CD4-positive, alpha-beta memory T cell (primary cell): ENCODE measurements at regions not wholly inside any gene's neighbourhood (a gene's known extent, or its start where the extent isn't known, plus 50 kb on each side); places are given as distances from the start of the nearest gene placed in this dataset.
"Not testable (repeated sequence)": the region's sequence is repeated elsewhere in the genome, so short reads cannot be mapped to it uniquely, and the experiment has no call there.

Experiments
- CTCF ChIA-PET: fragments of 350-600 bp; sonication (Branson Sonifier 250); formaldehyde crosslinking; loops from one replicate; lab custom pipeline; 2021; ENCODE audit warnings: inconsistent platforms; ENCODE audit not compliant: partially characterized antibody; lab: Charles Lee
- POLR2A ChIA-PET: fragments of 350-600 bp; sonication (Branson Sonifier 250); formaldehyde crosslinking; loops from one replicate; lab custom pipeline; 2021; ENCODE audit not compliant: partially characterized antibody; lab: Charles Lee
- DNase-seq, 5 donors: peaks; one replicate each; pipeline versions ENCODE4 v3.0.0 to v3.0.0-alpha.2; 2020 to 2022; ENCODE audit warnings: mixed read lengths in 1 of 5
- H3K27ac ChIP-seq: one replicate; pipeline ENCODE4 v1.7.0; 2013; ENCODE audit warnings: low read depth, low read length
- H3K27me3 ChIP-seq: 2 replicates; pipeline ENCODE4 v1.7.0; 2013; ENCODE audit warnings: mild to moderate bottlenecking, low read length, moderate library complexity; ENCODE audit not compliant: insufficient read depth
- H3K36me3 ChIP-seq: 2 replicates; pipeline ENCODE4 v1.7.0; 2013; ENCODE audit warnings: mild to moderate bottlenecking, low read length, moderate library complexity; ENCODE audit not compliant: insufficient read depth
- H3K4me1 ChIP-seq: 2 replicates; pipeline ENCODE4 v1.7.0; 2013; ENCODE audit warnings: mild to moderate bottlenecking, low read length, moderate library complexity; ENCODE audit not compliant: insufficient read depth
- H3K4me3 ChIP-seq, 2 donors: one replicate each; pipeline ENCODE4 v1.7.0; 2013; ENCODE audit warnings: low read length in 2 of 2, mild to moderate bottlenecking in 1 of 2
- H3K9me3 ChIP-seq, 2 donors: one replicate each; pipeline ENCODE4 v1.7.0; 2013; ENCODE audit warnings: low read length in 2 of 2, control low read depth in 1 of 2; ENCODE audit not compliant: control insufficient read depth in 1 of 2
- H3K27ac Mint-ChIP-seq, 7 donors: one replicate each; pipeline ENCODE4 v1.8.0; 2020 to 2021; ENCODE audit warnings: mixed read lengths in 7 of 7, mild to moderate bottlenecking in 6 of 7, inconsistent platforms in 3 of 7, moderate library complexity in 3 of 7
- H3K27me3 Mint-ChIP-seq, 2 donors: one replicate each; pipeline ENCODE4 v1.8.0; 2020 to 2021; ENCODE audit warnings: mixed read lengths in 2 of 2
- H3K36me3 Mint-ChIP-seq, 2 donors: one replicate each; pipeline ENCODE4 v1.8.0; 2020 to 2021; ENCODE audit warnings: mixed read lengths in 2 of 2, inconsistent platforms in 1 of 2, mild to moderate bottlenecking in 1 of 2
- H3K4me1 Mint-ChIP-seq, 4 donors: one replicate each; pipeline ENCODE4 v1.8.0; 2020 to 2021; ENCODE audit warnings: mixed read lengths in 4 of 4, mild to moderate bottlenecking in 1 of 4
- H3K4me3 Mint-ChIP-seq, 8 donors: one replicate each; pipeline ENCODE4 v1.8.0; 2020 to 2021; ENCODE audit warnings: mixed read lengths in 8 of 8, mild to moderate bottlenecking in 7 of 8, moderate library complexity in 6 of 8, inconsistent platforms in 3 of 8
- H3K9me3 Mint-ChIP-seq, 8 donors: one replicate each; pipeline ENCODE4 v1.8.0; 2020 to 2021; ENCODE audit warnings: mixed read lengths in 8 of 8, mild to moderate bottlenecking in 5 of 8, inconsistent platforms in 3 of 8, moderate library complexity in 1 of 8
- intact Hi-C: fragments of 100-400 bp; cut with micrococcal nuclease; formaldehyde crosslinking; loops from one replicate; pipeline ENCODE4 v1.15.1; 2023

DNA sequence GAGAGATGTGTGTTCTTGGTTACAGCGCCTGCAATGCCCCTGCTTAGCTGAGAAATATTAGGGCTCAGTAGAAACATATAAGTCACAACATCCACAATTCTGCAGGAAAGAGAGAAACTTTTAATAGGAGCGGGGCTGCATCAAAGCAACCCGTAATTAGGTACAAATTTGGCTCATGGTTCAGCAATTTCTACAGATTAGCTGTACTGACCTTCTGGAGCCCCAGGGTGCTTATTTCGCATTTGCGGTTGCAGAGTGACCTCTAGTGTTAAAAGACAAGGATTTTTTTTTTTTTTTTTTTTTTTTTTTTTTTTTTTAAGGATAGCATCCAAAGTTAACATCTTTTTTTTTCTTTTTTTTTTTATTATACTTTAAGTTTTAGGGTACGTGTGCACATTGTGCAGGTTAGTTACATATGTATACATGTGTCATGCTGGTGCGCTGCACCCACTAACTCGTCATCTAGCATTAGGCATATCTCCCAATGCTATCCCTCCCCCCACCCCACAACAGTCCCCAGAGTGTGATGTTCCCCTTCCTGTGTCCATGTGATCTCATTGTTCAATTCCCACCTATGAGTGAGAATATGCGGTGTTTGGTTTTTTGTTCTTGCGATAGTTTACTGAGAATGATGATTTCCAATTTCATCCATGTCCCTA, 334.7 kb downstream of the ARRDC4 start:
- H3K4me1 ChIP-seq, H3K9me3 Mint-ChIP-seq, POLR2A ChIA-PET, H3K4me3 ChIP-seq, H3K27ac ChIP-seq, intact Hi-C loops, H3K36me3 Mint-ChIP-seq, DNase-seq, H3K36me3 ChIP-seq, H3K27me3 ChIP-seq, H3K27me3 Mint-ChIP-seq, H3K9me3 ChIP-seq, H3K4me3 Mint-ChIP-seq, H3K27ac Mint-ChIP-seq: not testable (repeated sequence)
- peaks cover 0 to 11% (median 0%) of the 10 kb centered on the region in 4 donors for H3K4me1 Mint-ChIP-seq
- CTCF ChIA-PET, result interaction anchor here (1.3 kb wide), 1 partner anchor 12 kb away, joined by 3 read pairs; no protein-coding TSS in a partner anchor

DNA sequence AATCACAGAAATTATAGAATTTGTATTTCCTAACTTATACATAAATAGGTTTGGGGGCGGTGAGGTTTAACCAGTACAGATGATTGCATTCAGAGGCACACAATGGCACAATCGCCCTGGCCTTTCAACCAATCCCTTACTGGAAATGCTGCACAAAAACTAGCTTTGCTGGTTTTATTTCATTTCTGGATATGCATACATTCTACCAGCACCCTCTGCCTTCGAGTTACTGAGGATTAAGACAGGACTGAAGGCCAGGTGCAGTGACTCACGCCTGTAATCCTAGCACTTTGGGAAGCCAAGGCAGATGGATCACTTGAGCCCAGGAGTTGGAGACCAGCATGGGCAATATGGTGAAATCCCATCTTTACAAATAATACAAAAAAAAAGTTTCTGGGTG, 336.1 kb downstream of the ARRDC4 start:
- intact Hi-C loops, result no loop called here

DNA sequence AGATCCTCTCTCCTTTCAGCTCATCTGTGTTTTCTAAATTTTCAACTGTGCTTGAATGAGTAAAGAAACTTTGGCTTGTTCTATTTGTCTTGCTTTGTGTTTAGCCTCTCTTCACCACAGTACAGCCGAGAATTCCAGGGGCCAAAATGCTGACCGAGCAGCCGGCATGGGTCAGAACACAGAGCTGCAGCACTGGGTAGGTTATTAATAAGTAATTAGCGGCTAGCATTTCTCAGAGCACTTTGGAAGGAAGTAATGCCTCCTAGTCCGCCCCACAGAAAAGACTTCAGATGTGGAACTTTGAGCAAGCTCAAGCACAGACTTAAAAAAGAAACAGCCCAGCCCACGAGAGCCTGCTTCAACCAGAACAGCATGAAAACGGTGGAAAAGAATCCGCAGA, 343.9 kb downstream of the ARRDC4 start:
- Mint-ChIP-seq H3K27me3 (peaks cover 0 to 4% of the 10 kb centered on the region in 2 donors), H3K9me3 (peaks cover 0 to 5% (median 0%) of the 10 kb centered on the region in 8 donors), H3K4me1 (no peaks in the 10 kb centered on the region), H3K36me3 (no peaks in the 10 kb centered on the region), H3K4me3 (no peak overlapping the region), H3K27ac (no peak overlapping the region)
- H3K27ac ChIP-seq, result no peak overlapping the region
- no peaks in the 10 kb centered on the region for H3K4me1 ChIP-seq
- H3K27me3 ChIP-seq, result no peaks in the 10 kb centered on the region
- DNase-seq, result no peak
- POLR2A ChIA-PET, result no interaction called here
- no peaks in the 10 kb centered on the region for H3K9me3 ChIP-seq
- CTCF ChIA-PET, result interaction anchor here (1.7 kb wide), 1 partner anchor 9 kb away, joined by 4 read pairs; no protein-coding TSS in a partner anchor
- H3K4me3 ChIP-seq, result no peak overlapping the region
- intact Hi-C loops, result no loop called here
- H3K36me3 ChIP-seq, result no peaks in the 10 kb centered on the region

More for the DNA sequence above, 336.1 kb downstream of the ARRDC4 start:
- CTCF ChIA-PET, result no interaction called here
- H3K4me1 Mint-ChIP-seq, result peaks cover 0 to 11% (median 0%) of the 10 kb centered on the region in 4 donors
- DNase-seq, result no peak
- POLR2A ChIA-PET, result no interaction called here
- Histone ChIP-seq H3K27me3 (no peaks in the 10 kb centered on the region), H3K36me3 (no peaks in the 10 kb centered on the region), H3K9me3 (no peaks in the 10 kb centered on the region), H3K27ac (no peak overlapping the region), H3K4me1 (no peaks in the 10 kb centered on the region), H3K4me3 (no peak overlapping the region)
- H3K4me3 Mint-ChIP-seq, result no peak overlapping the region
- H3K27ac Mint-ChIP-seq, result no peak overlapping the region
- H3K9me3 Mint-ChIP-seq, result peaks cover 0 to 4% (median 0%) of the 10 kb centered on the region in 8 donors
- H3K36me3 Mint-ChIP-seq, result no peaks in the 10 kb centered on the region
- peaks cover 3 to 4% of the 10 kb centered on the region in 2 donors for H3K27me3 Mint-ChIP-seq

DNA sequence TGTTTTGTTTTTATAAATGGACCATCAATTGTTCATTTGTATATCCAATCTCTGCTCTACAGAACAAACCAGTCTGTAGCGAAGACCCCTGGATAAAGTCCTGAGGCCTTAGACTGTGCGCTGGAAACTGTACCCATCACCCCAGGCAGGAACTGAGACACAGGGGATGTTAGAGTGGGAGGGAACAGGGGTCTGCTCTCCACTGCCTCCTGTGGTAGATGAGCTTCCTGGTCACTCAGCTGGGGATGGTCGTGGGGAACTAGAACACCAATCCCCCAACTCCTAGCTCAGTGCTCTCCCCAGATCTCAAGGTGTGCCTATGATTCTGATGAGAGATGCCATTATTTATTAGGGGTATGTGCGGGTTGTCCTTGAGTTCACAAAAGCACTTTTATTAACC, 340.2 kb upstream of the IGF1R start:
- Mint-ChIP-seq H3K9me3 (peaks cover 0 to 10% (median 0%) of the 10 kb centered on the region in 8 donors), H3K4me1 (peaks cover 0 to 2% (median 0%) of the 10 kb centered on the region in 4 donors), H3K4me3 (no peak overlapping the region), H3K27me3 (peaks cover 2 to 6% of the 10 kb centered on the region in 2 donors), H3K36me3 (no peaks in the 10 kb centered on the region), H3K27ac (no peak overlapping the region)
- intact Hi-C loops, result no loop called here
- no peak for DNase-seq
- H3K4me3 ChIP-seq, result no peak overlapping the region
- CTCF ChIA-PET, result interaction anchor here (1.0 kb wide), 1 partner anchor 120 kb away, joined by 3 read pairs; no protein-coding TSS in a partner anchor
- H3K9me3 ChIP-seq, result no peaks in the 10 kb centered on the region
- H3K36me3 ChIP-seq, result no peaks in the 10 kb centered on the region
- H3K27ac ChIP-seq, result no peak overlapping the region
- POLR2A ChIA-PET, result no interaction called here
- H3K27me3 ChIP-seq, result no peaks in the 10 kb centered on the region
- H3K4me1 ChIP-seq, result no peaks in the 10 kb centered on the region

DNA sequence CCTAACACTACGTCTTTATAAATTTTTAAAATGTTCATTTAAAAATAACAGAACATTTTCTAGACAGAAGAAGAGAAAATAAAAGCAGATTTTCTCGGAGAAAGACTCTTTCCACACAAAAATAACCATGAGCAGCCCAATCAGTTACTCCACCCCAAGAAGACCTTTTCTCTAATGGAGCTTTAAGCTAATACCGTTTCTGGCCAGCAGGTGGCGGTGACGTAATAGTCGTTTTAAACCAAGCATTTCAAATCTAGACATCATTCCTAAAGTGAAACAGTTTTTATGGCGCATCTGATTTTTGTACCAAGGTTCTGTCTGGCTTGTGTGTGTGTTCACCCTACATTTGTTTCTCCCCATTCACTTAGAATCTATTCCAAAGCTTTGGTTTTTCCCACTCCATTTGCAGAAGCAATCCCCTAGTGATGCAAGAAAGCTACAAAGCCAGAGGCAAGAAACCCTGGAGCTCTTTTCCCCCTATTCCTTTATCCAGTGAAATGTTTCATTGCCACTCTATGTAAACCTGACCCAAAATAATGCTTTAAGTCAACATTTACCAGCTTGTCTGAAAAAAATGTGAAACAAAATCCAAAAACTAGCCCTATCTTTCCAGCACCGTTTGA, 336.7 kb upstream of the IGF1R start:
- H3K4me1 Mint-ChIP-seq, result peaks cover 0 to 2% (median 0%) of the 10 kb centered on the region in 4 donors
- H3K27me3 Mint-ChIP-seq, result peaks cover 3 to 8% of the 10 kb centered on the region in 2 donors
- no peaks in the 10 kb centered on the region for H3K36me3 ChIP-seq
- H3K9me3 ChIP-seq, result no peaks in the 10 kb centered on the region
- no peaks in the 10 kb centered on the region for H3K4me1 ChIP-seq
- peak; percentile 35 to 46 (median 45) for DNase-seq
- intact Hi-C loops, result loop anchor here (1.0 to 5.0 kb wide), 3 partner anchors 110 to 901 kb away; no protein-coding TSS in a partner anchor
- peaks cover 0 to 9% (median 0%) of the 10 kb centered on the region in 8 donors for H3K9me3 Mint-ChIP-seq
- ChIA-PET CTCF (interaction anchor here (0.7 to 3.1 kb wide), 23 partner anchors 9 to 765 kb away, joined by 3 to 38 read pairs (median 4); no protein-coding TSS in a partner anchor), POLR2A (no interaction called here)
- H3K36me3 Mint-ChIP-seq, result no peaks in the 10 kb centered on the region
- H3K4me3 ChIP-seq, result no peak overlapping the region
- H3K27me3 ChIP-seq, result no peaks in the 10 kb centered on the region
- no peak overlapping the region for H3K27ac ChIP-seq
- H3K27ac Mint-ChIP-seq, result no peak overlapping the region
- H3K4me3 Mint-ChIP-seq, result no peak overlapping the region

DNA sequence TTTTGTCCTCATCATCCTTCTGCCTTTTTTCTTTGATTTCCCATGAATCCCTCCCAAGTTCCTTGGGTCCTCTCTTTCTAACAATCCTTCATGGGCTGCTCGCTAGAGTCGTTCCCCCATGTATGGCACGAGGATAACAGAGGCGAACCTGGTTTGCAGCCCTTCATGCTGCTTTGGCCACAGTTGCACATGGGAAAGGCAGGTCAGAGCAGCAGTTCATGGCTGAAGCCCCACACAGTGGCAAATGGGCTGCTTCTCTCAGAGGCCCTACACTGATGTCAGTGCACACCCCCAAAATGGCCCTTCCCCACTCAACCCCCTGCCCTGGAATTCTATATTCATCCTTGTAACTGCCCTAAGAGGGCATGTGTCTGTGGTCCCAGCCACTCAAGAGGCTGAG, 335.4 kb upstream of the IGF1R start:
- ChIA-PET POLR2A (no interaction called here), CTCF (interaction anchor here (1.7 to 3.1 kb wide), 5 partner anchors 9 to 115 kb away, joined by 3 to 38 read pairs (median 5); no protein-coding TSS in a partner anchor)
- no peaks in the 10 kb centered on the region for H3K4me1 ChIP-seq
- Mint-ChIP-seq H3K4me1 (peaks cover 0 to 2% (median 0%) of the 10 kb centered on the region in 4 donors), H3K27me3 (peaks cover 3 to 8% of the 10 kb centered on the region in 2 donors), H3K9me3 (peaks cover 0 to 6% (median 0%) of the 10 kb centered on the region in 8 donors), H3K36me3 (no peaks in the 10 kb centered on the region), H3K4me3 (no peak overlapping the region), H3K27ac (no peak overlapping the region)
- intact Hi-C loops, result loop anchor here (5.0 kb wide), 1 partner anchor 899 kb away; no protein-coding TSS in a partner anchor
- H3K27ac ChIP-seq, result no peak overlapping the region
- H3K36me3 ChIP-seq, result no peaks in the 10 kb centered on the region
- H3K4me3 ChIP-seq, result no peak overlapping the region
- H3K27me3 ChIP-seq, result no peaks in the 10 kb centered on the region
- H3K9me3 ChIP-seq, result no peaks in the 10 kb centered on the region
- DNase-seq, result no peak

DNA sequence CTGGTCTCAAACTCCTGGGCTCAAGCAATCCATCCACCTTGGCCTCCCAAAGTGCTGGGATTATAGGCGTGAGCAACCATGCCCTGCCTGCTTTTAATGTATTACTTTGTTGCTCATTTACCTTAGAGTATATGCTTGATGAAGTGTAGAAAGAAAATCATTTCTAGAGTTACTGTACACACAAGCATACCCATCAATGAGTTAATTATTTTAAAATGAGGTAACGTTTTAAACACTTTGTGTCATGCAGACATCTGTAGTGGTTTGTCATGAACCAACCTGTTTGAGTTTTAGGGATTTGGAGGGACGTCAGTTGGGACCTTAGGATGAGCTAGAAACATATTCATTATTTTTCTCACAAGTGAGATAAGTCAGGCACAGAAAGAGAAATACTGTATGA, 332.4 kb upstream of the IGF1R start:
- no peaks in the 10 kb centered on the region for H3K9me3 ChIP-seq
- Mint-ChIP-seq H3K4me3 (no peak overlapping the region), H3K27ac (no peak overlapping the region), H3K27me3 (peaks cover 1 to 5% of the 10 kb centered on the region in 2 donors), H3K4me1 (peaks cover 0 to 2% (median 0%) of the 10 kb centered on the region in 4 donors), H3K36me3 (no peaks in the 10 kb centered on the region), H3K9me3 (peaks cover 0 to 8% (median 4%) of the 10 kb centered on the region in 8 donors)
- H3K4me1 ChIP-seq, result no peaks in the 10 kb centered on the region
- H3K4me3 ChIP-seq, result no peak overlapping the region
- H3K27me3 ChIP-seq, result no peaks in the 10 kb centered on the region
- no peak for DNase-seq
- POLR2A ChIA-PET, result no interaction called here
- intact Hi-C loops, result no loop called here
- no peaks in the 10 kb centered on the region for H3K36me3 ChIP-seq
- H3K27ac ChIP-seq, result no peak overlapping the region
- CTCF ChIA-PET, result no interaction called here
